ENCODE measurements at regions not wholly inside any gene's neighbourhood (a gene's known extent, or its start where the extent isn't known, plus 50 kb on each side); places are given as distances from the start of the nearest gene placed in this dataset.

- Mint-ChIP-seq H3K9me3 (no peaks in the 10 kb centered on the region), H3K27me3 (peaks cover 2 to 6% of the 10 kb centered on the region in 2 donors), H3K36me3 (no peaks in the 10 kb centered on the region), H3K27ac (no peak overlapping the region), H3K4me3 (no peak overlapping the region), H3K4me1 (no peaks in the 10 kb centered on the region)
- H3K27ac ChIP-seq (ENCODE audit: low read length), result no peak overlapping the region
- DNase-seq (no peak), ATAC-seq (replicated peaks in 1 of 4) (no peak)
- H3K27me3 ChIP-seq (replicated peaks in 1 of 2; ENCODE audit: control insufficient read depth in 2 of 2, extremely low read depth in 1 of 2, insufficient read depth in 2 of 2, low read length in 1 of 2), result peaks cover 0 to 21% of the 10 kb centered on the region in 2 experiments
- ChIA-PET CTCF (no interaction called here), POLR2A (no interaction called here)
- H3K4me3 ChIP-seq (ENCODE audit: control insufficient read depth in 1 of 2, extremely low read depth in 1 of 2, low read length in 1 of 2), result no peak overlapping the region
- no peaks in the 10 kb centered on the region for H3K4me1 ChIP-seq (ENCODE audit: control insufficient read depth in 1 of 2, extremely low read depth in 1 of 2, insufficient read depth in 2 of 2, low read length in 2 of 2)
- H3K36me3 ChIP-seq (ENCODE audit: control insufficient read depth in 2 of 2, extremely low read depth in 1 of 2, insufficient read depth in 1 of 2, low read length in 1 of 2), result no peaks in the 10 kb centered on the region
- 100% methylated on average over 3 of the region's 8 CpGs for WGBS (ENCODE audit: insufficient coverage)
- H3K9me3 ChIP-seq, result no peaks in the 10 kb centered on the region
Measured at GRCh38 chr2:120565095-120565460, 170.6 kb upstream of the GLI2 start.

DNA sequence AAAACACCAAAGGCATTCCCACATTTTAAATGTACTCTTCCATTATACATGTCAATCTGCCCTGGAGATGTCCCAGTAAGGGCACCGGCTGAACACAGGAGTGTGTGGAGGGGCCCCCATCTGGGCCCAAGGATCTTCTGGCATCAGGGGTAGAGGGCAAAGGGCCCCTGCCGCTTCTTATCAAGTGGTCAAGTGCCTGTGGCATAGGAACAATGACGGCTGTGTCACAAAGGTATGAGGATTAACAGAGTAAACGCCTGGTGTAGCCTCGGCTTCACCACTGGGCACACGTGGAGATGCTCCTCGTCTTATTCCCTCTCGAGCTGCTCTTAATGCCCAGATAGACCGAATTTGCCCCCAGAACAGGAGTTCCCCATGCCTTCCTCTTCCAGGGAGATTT, 169.7 kb upstream of the GLI2 start:
- Histone ChIP-seq H3K9me3 (no peaks in the 10 kb centered on the region), H3K27ac (ENCODE audit: low read length) (no peak overlapping the region), H3K4me3 (ENCODE audit: control insufficient read depth in 1 of 2, extremely low read depth in 1 of 2, low read length in 1 of 2) (no peak overlapping the region), H3K4me1 (ENCODE audit: control insufficient read depth in 1 of 2, extremely low read depth in 1 of 2, insufficient read depth in 2 of 2, low read length in 2 of 2) (no peaks in the 10 kb centered on the region), H3K27me3 (replicated peaks in 1 of 2; ENCODE audit: control insufficient read depth in 2 of 2, extremely low read depth in 1 of 2, insufficient read depth in 2 of 2, low read length in 1 of 2) (peaks cover 0 to 19% of the 10 kb centered on the region in 2 experiments), H3K36me3 (ENCODE audit: control insufficient read depth in 2 of 2, extremely low read depth in 1 of 2, insufficient read depth in 1 of 2, low read length in 1 of 2) (no peaks in the 10 kb centered on the region)
- DNase-seq (no peak), ATAC-seq (replicated peaks in 1 of 4) (no peak)
- Mint-ChIP-seq H3K27me3 (peaks cover 2 to 6% of the 10 kb centered on the region in 2 donors), H3K9me3 (no peaks in the 10 kb centered on the region), H3K4me1 (no peaks in the 10 kb centered on the region), H3K27ac (no peak overlapping the region), H3K4me3 (no peak overlapping the region), H3K36me3 (no peaks in the 10 kb centered on the region)
- ChIA-PET POLR2A (no interaction called here), CTCF (interaction anchor here in 1 of 2 donors (0.6 kb wide), 1 partner anchor 334 kb away, joined by 5 read pairs; no protein-coding TSS in a partner anchor)
- WGBS (ENCODE audit: insufficient coverage), result 89% methylated on average over 6 of the region's 9 CpGs

GRCh38 chr2:120566331-120567035, 169.2 kb upstream of the GLI2 start:
- H3K4me1 Mint-ChIP-seq, result no peaks in the 10 kb centered on the region
- DNase-seq (no peak), ATAC-seq (replicated peaks in 1 of 4) (no peak)
- no peak overlapping the region for H3K27ac Mint-ChIP-seq
- WGBS (ENCODE audit: insufficient coverage), result 77% methylated on average over 18 of the region's 21 CpGs
- Histone ChIP-seq H3K27me3 (replicated peaks in 1 of 2; ENCODE audit: control insufficient read depth in 2 of 2, extremely low read depth in 1 of 2, insufficient read depth in 2 of 2, low read length in 1 of 2) (peaks cover 0 to 17% of the 10 kb centered on the region in 2 experiments), H3K4me3 (ENCODE audit: control insufficient read depth in 1 of 2, extremely low read depth in 1 of 2, low read length in 1 of 2) (no peak overlapping the region), H3K36me3 (ENCODE audit: control insufficient read depth in 2 of 2, extremely low read depth in 1 of 2, insufficient read depth in 1 of 2, low read length in 1 of 2) (no peaks in the 10 kb centered on the region), H3K27ac (ENCODE audit: low read length) (no peak overlapping the region), H3K9me3 (no peaks in the 10 kb centered on the region), H3K4me1 (ENCODE audit: control insufficient read depth in 1 of 2, extremely low read depth in 1 of 2, insufficient read depth in 2 of 2, low read length in 2 of 2) (no peaks in the 10 kb centered on the region)
- POLR2A ChIA-PET, result no interaction called here
- H3K4me3 Mint-ChIP-seq, result no peak overlapping the region
- CTCF ChIA-PET, result no interaction called here
- no peaks in the 10 kb centered on the region for H3K36me3 Mint-ChIP-seq
- peaks cover 2 to 6% of the 10 kb centered on the region in 2 donors for H3K27me3 Mint-ChIP-seq
- H3K9me3 Mint-ChIP-seq, result no peaks in the 10 kb centered on the region

GRCh38 chr2:120567128-120567527, 168.5 kb upstream of the GLI2 start:
- Mint-ChIP-seq H3K4me1 (no peaks in the 10 kb centered on the region), H3K4me3 (no peak overlapping the region), H3K27ac (no peak overlapping the region), H3K36me3 (no peaks in the 10 kb centered on the region), H3K27me3 (peaks cover 2 to 6% of the 10 kb centered on the region in 2 donors), H3K9me3 (no peaks in the 10 kb centered on the region)
- Histone ChIP-seq H3K9me3 (no peaks in the 10 kb centered on the region), H3K36me3 (ENCODE audit: control insufficient read depth in 2 of 2, extremely low read depth in 1 of 2, insufficient read depth in 1 of 2, low read length in 1 of 2) (no peaks in the 10 kb centered on the region), H3K4me3 (ENCODE audit: control insufficient read depth in 1 of 2, extremely low read depth in 1 of 2, low read length in 1 of 2) (no peak overlapping the region), H3K27ac (ENCODE audit: low read length) (no peak overlapping the region), H3K4me1 (ENCODE audit: control insufficient read depth in 1 of 2, extremely low read depth in 1 of 2, insufficient read depth in 2 of 2, low read length in 2 of 2) (no peaks in the 10 kb centered on the region), H3K27me3 (replicated peaks in 1 of 2; ENCODE audit: control insufficient read depth in 2 of 2, extremely low read depth in 1 of 2, insufficient read depth in 2 of 2, low read length in 1 of 2) (peaks cover 0 to 15% of the 10 kb centered on the region in 2 experiments)
- ATAC-seq (replicated peaks in 1 of 4) (no peak), DNase-seq (no peak)
- CTCF ChIA-PET, result no interaction called here
- POLR2A ChIA-PET, result no interaction called here
- WGBS (ENCODE audit: insufficient coverage), result no CpG with 5 or more reads among the region's 2 CpGs

DNA sequence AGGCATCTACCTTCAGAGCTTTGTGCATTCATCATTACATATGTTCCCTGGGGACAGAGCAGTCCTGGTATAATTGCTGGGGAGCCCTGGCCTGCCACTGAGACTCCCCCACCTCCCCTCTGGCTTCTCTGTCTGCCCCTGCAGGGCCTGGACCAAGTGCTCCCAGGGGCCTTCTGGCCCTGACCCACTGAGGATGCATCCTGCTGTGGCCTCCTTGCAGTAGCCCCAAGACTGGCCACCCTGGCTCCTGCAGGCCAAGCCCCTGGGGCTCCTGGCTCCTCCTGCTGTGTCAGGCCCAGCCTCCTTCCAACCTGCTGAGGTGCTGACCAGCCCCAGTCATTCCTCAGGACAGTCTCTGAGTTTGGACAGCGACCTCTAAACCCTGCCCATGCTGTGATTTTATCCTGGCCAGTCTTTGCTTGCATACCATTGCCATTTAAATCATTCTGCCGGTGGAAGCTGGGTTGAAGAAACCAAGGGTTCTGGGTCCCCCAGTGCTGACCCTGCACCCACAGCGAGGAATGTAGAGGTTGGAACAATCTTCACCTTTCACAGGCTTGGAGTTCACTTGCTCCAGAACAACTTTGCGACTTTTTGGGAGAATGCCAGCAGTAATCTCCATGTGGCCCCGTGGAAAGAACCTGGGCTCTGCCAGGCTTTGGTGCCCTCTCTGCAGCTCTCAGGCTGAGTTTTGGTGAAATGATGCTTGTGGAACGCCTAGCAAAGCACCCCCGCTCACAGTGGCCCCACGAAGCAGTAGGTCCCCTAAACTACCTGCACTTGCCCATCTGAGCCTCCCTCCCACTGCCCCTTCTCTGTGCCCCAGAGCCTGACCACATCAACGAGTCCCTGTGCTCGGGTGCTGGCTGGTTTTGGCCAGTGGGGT, 167.3 kb upstream of the GLI2 start:
- Histone ChIP-seq H3K4me3 (ENCODE audit: control insufficient read depth in 1 of 2, extremely low read depth in 1 of 2, low read length in 1 of 2) (no peak overlapping the region), H3K27me3 (replicated peaks in 1 of 2; ENCODE audit: control insufficient read depth in 2 of 2, extremely low read depth in 1 of 2, insufficient read depth in 2 of 2, low read length in 1 of 2) (peaks cover 0 to 17% of the 10 kb centered on the region in 2 experiments), H3K36me3 (ENCODE audit: control insufficient read depth in 2 of 2, extremely low read depth in 1 of 2, insufficient read depth in 1 of 2, low read length in 1 of 2) (no peaks in the 10 kb centered on the region), H3K9me3 (no peaks in the 10 kb centered on the region), H3K27ac (ENCODE audit: low read length) (no peak overlapping the region), H3K4me1 (ENCODE audit: control insufficient read depth in 1 of 2, extremely low read depth in 1 of 2, insufficient read depth in 2 of 2, low read length in 2 of 2) (no peaks in the 10 kb centered on the region)
- 66% methylated on average over 8 of the region's 10 CpGs for WGBS (ENCODE audit: insufficient coverage)
- peaks cover 2 to 6% of the 10 kb centered on the region in 2 donors for H3K27me3 Mint-ChIP-seq
- H3K4me3 Mint-ChIP-seq, result no peak overlapping the region
- ChIA-PET POLR2A (no interaction called here), CTCF (no interaction called here)
- DNase-seq (no peak), ATAC-seq (replicated peaks in 1 of 4) (no peak)
- no peak overlapping the region for H3K27ac Mint-ChIP-seq
- H3K4me1 Mint-ChIP-seq, result no peaks in the 10 kb centered on the region
- H3K36me3 Mint-ChIP-seq, result no peaks in the 10 kb centered on the region
- H3K9me3 Mint-ChIP-seq, result no peaks in the 10 kb centered on the region

- Mint-ChIP-seq H3K36me3 (no peaks in the 10 kb centered on the region), H3K4me1 (no peaks in the 10 kb centered on the region), H3K4me3 (no peak overlapping the region), H3K27me3 (peaks cover 2 to 8% of the 10 kb centered on the region in 2 donors), H3K27ac (no peak overlapping the region), H3K9me3 (no peaks in the 10 kb centered on the region)
- Histone ChIP-seq H3K36me3 (ENCODE audit: control insufficient read depth in 2 of 2, extremely low read depth in 1 of 2, insufficient read depth in 1 of 2, low read length in 1 of 2) (no peaks in the 10 kb centered on the region), H3K4me3 (ENCODE audit: control insufficient read depth in 1 of 2, extremely low read depth in 1 of 2, low read length in 1 of 2) (no peak overlapping the region), H3K4me1 (ENCODE audit: control insufficient read depth in 1 of 2, extremely low read depth in 1 of 2, insufficient read depth in 2 of 2, low read length in 2 of 2) (no peaks in the 10 kb centered on the region), H3K27me3 (replicated peaks in 1 of 2; ENCODE audit: control insufficient read depth in 2 of 2, extremely low read depth in 1 of 2, insufficient read depth in 2 of 2, low read length in 1 of 2) (peaks cover 0 to 16% of the 10 kb centered on the region in 2 experiments), H3K9me3 (no peaks in the 10 kb centered on the region), H3K27ac (ENCODE audit: low read length) (no peak overlapping the region)
- 24% methylated on average over 2 of the region's 3 CpGs for WGBS (ENCODE audit: insufficient coverage)
- ATAC-seq (replicated peaks in 1 of 4) (no peak), DNase-seq (no peak)
- POLR2A ChIA-PET, result no interaction called here
- CTCF ChIA-PET, result no interaction called here
Measured at GRCh38 chr2:120568975-120569268, 166.7 kb upstream of the GLI2 start.

Measured in T-cell (primary cell).